Ishikawa (cell line): ENCODE measurements at regions not wholly inside any gene's neighbourhood (a gene's known extent, or its start where the extent isn't known, plus 50 kb on each side); places are given as distances from the start of the nearest gene placed in this dataset.
A peak's percentile ranks its signal among the peaks of the same experiment; 100 is the strongest.

Experiments used
- CEBPB ChIP-seq: IDR thresholded peaks from 2 replicates; pipeline ENCODE4 v1.6.1; 2012
- CREB1 ChIP-seq: IDR thresholded peaks from 2 replicates; pipeline ENCODE4 v1.6.1; 2012; ENCODE audit warnings: low read depth
- EGR1 ChIP-seq: IDR thresholded peaks from 2 replicates; pipeline ENCODE4 v1.6.1; 2012
- EP300 ChIP-seq: IDR thresholded peaks from 2 replicates; pipeline ENCODE4 v1.6.1; 2012; ENCODE audit warnings: borderline replicate concordance
- FOXM1 ChIP-seq: IDR thresholded peaks from 2 replicates; pipeline ENCODE4 v1.6.1; 2012; ENCODE audit warnings: low read depth, borderline replicate concordance
- MAX ChIP-seq: IDR thresholded peaks from 2 replicates; pipeline ENCODE4 v1.6.1; 2012
- NFIC ChIP-seq: IDR thresholded peaks from 2 replicates; pipeline ENCODE4 v1.6.1; 2012
- RAD21 ChIP-seq: IDR thresholded peaks from 2 replicates; pipeline ENCODE4 v1.6.1; 2012; ENCODE audit warnings: low read depth
- REST ChIP-seq: IDR thresholded peaks from 2 replicates; pipeline ENCODE4 v1.6.1; 2012; ENCODE audit warnings: low read depth, mild to moderate bottlenecking
- TAF1 ChIP-seq: IDR thresholded peaks from 2 replicates; pipeline ENCODE4 v1.6.1; 2012; ENCODE audit warnings: low read depth, mild to moderate bottlenecking
- TCF12 ChIP-seq: IDR thresholded peaks from 2 replicates; pipeline ENCODE4 v1.6.1; 2012; ENCODE audit warnings: low read depth
- TEAD4 ChIP-seq: IDR thresholded peaks from 2 replicates; pipeline ENCODE4 v1.6.1; 2012
- USF1 ChIP-seq: IDR thresholded peaks from 2 replicates; pipeline ENCODE4 v1.6.1; 2012
- YY1 ChIP-seq: IDR thresholded peaks from 2 replicates; pipeline ENCODE4 v1.6.1; 2012; ENCODE audit warnings: low read depth
- ZBTB7A ChIP-seq: IDR thresholded peaks from 2 replicates; pipeline ENCODE4 v1.6.1; 2012; ENCODE audit warnings: low read depth

GRCh38 chr4:123474817-123475216, 78.2 kb downstream of the SPRY1 start:
- TF ChIP-seq TAF1 (no peak), REST (peak; percentile 81), MAX (peak; percentile 67), RAD21 (no peak)

- no peak for TF ChIP-seq TEAD4
- TF ChIP-seq CEBPB, result no peak
- no peak for TF ChIP-seq FOXM1
- no peak for TF ChIP-seq REST
- no peak for TF ChIP-seq TAF1
- TF ChIP-seq TCF12, result no peak
- no peak for TF ChIP-seq CREB1
- no peak for TF ChIP-seq USF1
- no peak for TF ChIP-seq MAX
- no peak for TF ChIP-seq EGR1
- TF ChIP-seq ZBTB7A, result no peak
- no peak for TF ChIP-seq EP300
- TF ChIP-seq YY1, result no peak
- TF ChIP-seq RAD21, result no peak
- no peak for TF ChIP-seq NFIC
These were observed 79.5 kb downstream of the SPRY1 start for GRCh38 chr4:123476089-123476488.

- TF ChIP-seq REST, result no peak
These were observed 81.2 kb downstream of the SPRY1 start for GRCh38 chr4:123477711-123478209.

GRCh38 chr4:123478859-123479345, 82.3 kb downstream of the SPRY1 start:
- TF ChIP-seq TEAD4 (peak; percentile 73), RAD21 (no peak), CEBPB (peak; percentile 47; the same call in 1 of the 2 replicates)

- TF ChIP-seq CEBPB (peak; percentile 97), TAF1 (no peak), TEAD4 (no peak), FOXM1 (no peak)
These were observed 83.3 kb downstream of the SPRY1 start for GRCh38 chr4:123479944-123480343.

GRCh38 chr4:123480706-123481418, 84.3 kb downstream of the SPRY1 start:
- TF ChIP-seq NFIC (no peak), TAF1 (no peak), TEAD4 (no peak), USF1 (no peak), REST (no peak), EP300 (no peak), FOXM1 (no peak), YY1 (no peak), CEBPB (no peak), TCF12 (no peak), EGR1 (no peak), RAD21 (no peak), MAX (no peak), ZBTB7A (no peak), CREB1 (no peak)
